PFSK-1 (cell line): ENCODE measurements at regions not wholly inside any gene's neighbourhood (a gene's known extent, or its start where the extent isn't known, plus 50 kb on each side); places are given as distances from the start of the nearest gene placed in this dataset.

Experiments used
- FOXP2 ChIP-seq: optimal IDR thresholded peaks from 2 replicates; pipeline ENCODE3; 2011; ENCODE audit warnings: borderline replicate concordance, control low read depth, inconsistent platforms; ENCODE audit not compliant: insufficient read depth; ENCODE audit errors: extremely low read length, extremely low read depth
- POLR2AphosphoS5 ChIP-seq: IDR thresholded peaks from 2 replicates; pipeline ENCODE4 v1.6.1; 2012; ENCODE audit warnings: low read depth, mild to moderate bottlenecking, control low read depth, low read length, moderate library complexity
- REST ChIP-seq, 2 experiments: IDR thresholded peaks; 2 replicates each; pipeline versions ENCODE4 v1.6.1 to v1.8.0; 2011 to 2012; ENCODE audit warnings: low read depth in 2 of 2, low read length in 2 of 2, control low read depth in 1 of 2, inconsistent platforms in 1 of 2, mild to moderate bottlenecking in 1 of 2, moderate library complexity in 1 of 2; ENCODE audit not compliant: insufficient read depth in 1 of 2
- SIN3A ChIP-seq: IDR thresholded peaks from 2 replicates; pipeline ENCODE4 v1.6.1; 2012; ENCODE audit warnings: mild to moderate bottlenecking, low read length, moderate library complexity, borderline replicate concordance; ENCODE audit not compliant: insufficient read depth
- TAF1 ChIP-seq: IDR thresholded peaks from 2 replicates; pipeline ENCODE4 v1.6.1; 2012; ENCODE audit warnings: low read length, control low read depth, borderline replicate concordance; ENCODE audit not compliant: insufficient read depth

DNA sequence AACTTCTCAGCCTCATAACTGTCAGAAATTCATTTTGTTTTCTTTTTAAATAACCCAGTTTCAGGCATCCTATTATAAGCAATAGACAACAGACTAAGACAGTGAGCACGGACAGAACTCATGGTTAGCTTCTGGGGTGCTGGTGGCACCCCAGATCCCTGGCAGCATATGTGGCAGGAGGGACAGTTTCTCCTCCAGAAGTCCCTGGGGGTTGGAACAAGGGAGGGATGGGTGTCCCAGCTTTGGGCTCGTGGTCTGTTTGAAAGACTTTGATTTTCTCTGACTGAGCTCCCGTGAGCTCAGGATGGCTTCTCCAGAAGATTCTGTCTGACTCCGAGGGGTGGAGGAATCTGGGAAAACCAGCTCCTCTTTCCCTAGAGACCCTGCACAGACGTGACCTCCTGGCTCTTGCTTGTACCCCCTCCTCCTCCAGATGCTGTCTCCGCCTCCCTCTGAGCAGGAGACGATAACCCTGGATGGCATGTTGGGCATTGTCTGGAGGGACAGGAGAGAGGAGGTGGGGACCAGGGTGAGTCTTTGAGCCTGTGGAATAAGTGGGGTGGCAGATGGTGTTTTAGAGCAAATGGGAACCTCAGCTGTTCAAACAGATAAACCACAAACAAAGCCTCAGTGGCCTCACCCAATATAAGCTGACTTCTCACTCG is 421.1 kb downstream of the GLRX3 start:
- TF ChIP-seq SIN3A (no peak), TAF1 (no peak), POLR2AphosphoS5 (no peak), REST (IDR thresholded peaks at IDR 0.05; ENCODE audit: insufficient read depth in 1 of 2, low read depth in 2 of 2, low read length in 2 of 2) (no peak), FOXP2 (no peak)
